KMS-11 (cell line): ENCODE measurements at regions not wholly inside any gene's neighbourhood (a gene's known extent, or its start where the extent isn't known, plus 50 kb on each side); places are given as distances from the start of the nearest gene placed in this dataset.
A peak's percentile ranks its signal among the peaks of the same experiment; 100 is the strongest.

Experiments used
- H2AFZ ChIP-seq: fragments of 200-600 bp; sonication (generic); 2 replicates; pipeline ENCODE4 v1.6.1; 2016; ENCODE audit warnings: antibody characterized with exemption, mixed run types, low read depth
- H3K27ac ChIP-seq: fragments of 200-600 bp; sonication (generic); 2 replicates; pipeline ENCODE4 v1.6.1; 2016; ENCODE audit warnings: mild to moderate bottlenecking, mixed run types
- H3K27me3 ChIP-seq: fragments of 200-600 bp; sonication (generic); 2 replicates; pipeline ENCODE4 v1.6.1; 2017; ENCODE audit warnings: mild to moderate bottlenecking, low read depth, mixed run types, moderate library complexity; ENCODE audit not compliant: insufficient read depth
- H3K36me3 ChIP-seq: fragments of 200-600 bp; sonication (generic); 2 replicates; pipeline ENCODE4 v1.6.1; 2017; ENCODE audit warnings: mild to moderate bottlenecking, mixed run types; ENCODE audit not compliant: insufficient read depth
- H3K4me1 ChIP-seq: fragments of 200-600 bp; sonication (generic); 2 replicates; pipeline ENCODE4 v1.6.1; 2016; ENCODE audit warnings: mild to moderate bottlenecking, low read depth, mixed run types; ENCODE audit not compliant: poor library complexity, severe bottlenecking
- H3K4me2 ChIP-seq: fragments of 200-600 bp; sonication (generic); 2 replicates; pipeline ENCODE4 v1.7.0; 2016; ENCODE audit warnings: mild to moderate bottlenecking, mixed run types
- H3K4me3 ChIP-seq: fragments of 200-600 bp; sonication (generic); IDR thresholded peaks from 2 replicates; pipeline ENCODE4 v1.6.1; 2017; ENCODE audit warnings: low read depth, low read length, mixed read lengths; ENCODE audit not compliant: insufficient read depth
- H3K79me2 ChIP-seq: fragments of 200-600 bp; sonication (generic); 2 replicates; pipeline ENCODE4 v1.6.1; 2016; ENCODE audit warnings: low read depth, mixed run types; ENCODE audit not compliant: insufficient read depth
- H3K9ac ChIP-seq: fragments of 200-600 bp; sonication (generic); 2 replicates; pipeline ENCODE4 v1.6.1; 2016; ENCODE audit warnings: mild to moderate bottlenecking, mixed run types
- H4K20me1 ChIP-seq: fragments of 200-600 bp; sonication (generic); 2 replicates; pipeline ENCODE4 v1.6.1; 2016; ENCODE audit warnings: mild to moderate bottlenecking, mixed run types; ENCODE audit not compliant: insufficient read depth
- TF ChIP-seq, protein P1 (sequence below): fragments of 200-600 bp; sonication (generic); conservative IDR thresholded peaks from 2 replicates; pipeline ENCODE4 v1.6.1; 2017; ENCODE audit warnings: low read depth, mild to moderate bottlenecking, antibody characterized with exemption, low read length, moderate library complexity, mixed read lengths

GRCh38 chr9:1938135-1938534, 77.0 kb upstream of the SMARCA2 start:
- H3K27ac ChIP-seq, result no peak overlapping the region
- TF ChIP-seq, protein P1, sequence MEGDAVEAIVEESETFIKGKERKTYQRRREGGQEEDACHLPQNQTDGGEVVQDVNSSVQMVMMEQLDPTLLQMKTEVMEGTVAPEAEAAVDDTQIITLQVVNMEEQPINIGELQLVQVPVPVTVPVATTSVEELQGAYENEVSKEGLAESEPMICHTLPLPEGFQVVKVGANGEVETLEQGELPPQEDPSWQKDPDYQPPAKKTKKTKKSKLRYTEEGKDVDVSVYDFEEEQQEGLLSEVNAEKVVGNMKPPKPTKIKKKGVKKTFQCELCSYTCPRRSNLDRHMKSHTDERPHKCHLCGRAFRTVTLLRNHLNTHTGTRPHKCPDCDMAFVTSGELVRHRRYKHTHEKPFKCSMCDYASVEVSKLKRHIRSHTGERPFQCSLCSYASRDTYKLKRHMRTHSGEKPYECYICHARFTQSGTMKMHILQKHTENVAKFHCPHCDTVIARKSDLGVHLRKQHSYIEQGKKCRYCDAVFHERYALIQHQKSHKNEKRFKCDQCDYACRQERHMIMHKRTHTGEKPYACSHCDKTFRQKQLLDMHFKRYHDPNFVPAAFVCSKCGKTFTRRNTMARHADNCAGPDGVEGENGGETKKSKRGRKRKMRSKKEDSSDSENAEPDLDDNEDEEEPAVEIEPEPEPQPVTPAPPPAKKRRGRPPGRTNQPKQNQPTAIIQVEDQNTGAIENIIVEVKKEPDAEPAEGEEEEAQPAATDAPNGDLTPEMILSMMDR, result no peak
- no peaks in the 10 kb centered on the region for H4K20me1 ChIP-seq
- no peak overlapping the region for H3K4me3 ChIP-seq
- no peak overlapping the region for H3K9ac ChIP-seq
- no peak overlapping the region for H2AFZ ChIP-seq
- H3K4me2 ChIP-seq, result no peak overlapping the region
- no peaks in the 10 kb centered on the region for H3K27me3 ChIP-seq
- no peaks in the 10 kb centered on the region for H3K79me2 ChIP-seq
- H3K4me1 ChIP-seq, result peaks cover 34% of the 10 kb centered on the region
- no peaks in the 10 kb centered on the region for H3K36me3 ChIP-seq

DNA sequence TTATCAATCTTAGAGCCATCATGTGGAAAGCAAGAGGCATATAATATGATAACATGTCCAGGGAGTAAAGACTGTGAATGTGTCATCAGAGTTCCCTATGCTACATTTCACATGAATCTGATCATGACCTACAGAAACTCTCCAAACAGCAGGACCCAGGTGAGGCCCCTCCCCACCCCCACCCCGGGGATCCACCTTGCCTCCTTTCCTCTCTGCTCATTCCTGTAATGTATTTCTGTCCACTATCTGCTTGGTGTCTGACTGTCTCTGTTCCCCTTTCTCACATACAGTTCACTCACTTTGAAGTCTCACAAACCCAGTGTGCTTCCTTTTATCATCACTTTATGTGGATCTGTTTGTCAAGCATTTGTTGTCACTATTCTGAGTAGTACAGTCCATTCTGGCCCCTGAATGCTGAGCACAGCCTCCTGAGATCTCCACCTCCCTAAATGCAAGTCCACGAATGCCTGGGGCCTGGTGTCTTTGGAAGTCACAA, 76.4 kb upstream of the SMARCA2 start:
- Histone ChIP-seq H3K36me3 (no peaks in the 10 kb centered on the region), H3K9ac (no peak overlapping the region), H3K27ac (no peak overlapping the region), H3K4me3 (no peak overlapping the region), H2AFZ (no peak overlapping the region), H3K27me3 (no peaks in the 10 kb centered on the region), H4K20me1 (no peaks in the 10 kb centered on the region), H3K4me1 (peaks cover 32% of the 10 kb centered on the region), H3K79me2 (no peaks in the 10 kb centered on the region), H3K4me2 (peak overlapping the region; percentile 33; the same call in 1 of the 2 replicates)
- TF ChIP-seq, protein P1, result no peak

GRCh38 chr9:1939466-1939865, 75.7 kb upstream of the SMARCA2 start:
- H3K36me3 ChIP-seq, result no peaks in the 10 kb centered on the region
- H3K27ac ChIP-seq, result no peak overlapping the region
- H3K4me3 ChIP-seq, result no peak overlapping the region
- no peak overlapping the region for H3K9ac ChIP-seq
- peak overlapping the region; percentile 33; the same call in 1 of the 2 replicates for H3K4me2 ChIP-seq
- H4K20me1 ChIP-seq, result no peaks in the 10 kb centered on the region
- peaks cover 25% of the 10 kb centered on the region for H3K4me1 ChIP-seq
- TF ChIP-seq, protein P1, result no peak
- H3K79me2 ChIP-seq, result no peaks in the 10 kb centered on the region
- H2AFZ ChIP-seq, result peak overlapping the region; percentile 12; the same call in 1 of the 2 replicates
- H3K27me3 ChIP-seq, result no peaks in the 10 kb centered on the region

GRCh38 chr9:1939926-1940368, 75.2 kb upstream of the SMARCA2 start:
- Histone ChIP-seq H3K4me1 (peaks cover 24% of the 10 kb centered on the region), H3K79me2 (no peaks in the 10 kb centered on the region)
- TF ChIP-seq, protein P1, result peak; percentile 86

More at GRCh38 chr9:1939926-1940368, 75.2 kb upstream of the SMARCA2 start:
- Histone ChIP-seq H3K27ac (no peak overlapping the region), H4K20me1 (no peaks in the 10 kb centered on the region), H3K36me3 (no peaks in the 10 kb centered on the region), H3K9ac (no peak overlapping the region), H3K4me3 (no peak overlapping the region), H2AFZ (peak overlapping the region; percentile 12), H3K4me2 (peak overlapping the region; percentile 33; the same call in 1 of the 2 replicates), H3K27me3 (no peaks in the 10 kb centered on the region)
